ENCODE measurements at regions not wholly inside any gene's neighbourhood (a gene's known extent, or its start where the extent isn't known, plus 50 kb on each side); places are given as distances from the start of the nearest gene placed in this dataset.

GRCh38 chr15:87115795-87116194 is 1036.1 kb downstream of the AGBL1 start:
- H3K4me1 ChIP-seq: no peaks in the 10 kb centered on the region
- H3K4me3 ChIP-seq: no peak overlapping the region
- no peaks in the 10 kb centered on the region for H3K36me3 ChIP-seq
- TF ChIP-seq EP300 (IDR thresholded peaks at IDR 0.05): no peak
- TF ChIP-seq POLR2AphosphoS5 (IDR thresholded peaks at IDR 0.05): no peak
- no peak for TF ChIP-seq POLR2A (IDR thresholded peaks at IDR 0.05)
- TF ChIP-seq CTCF (IDR thresholded peaks at IDR 0.05): no peak
- H3K27me3 ChIP-seq: no peaks in the 10 kb centered on the region
- WGBS: 67% methylated on average over 1 of the region's 1 CpG
- H3K9me3 ChIP-seq: peaks cover 5% of the 10 kb centered on the region
- DNase-seq (ENCODE audit: low spot score in 2 of 2): no peak
- no peak overlapping the region for H3K27ac ChIP-seq

DNA sequence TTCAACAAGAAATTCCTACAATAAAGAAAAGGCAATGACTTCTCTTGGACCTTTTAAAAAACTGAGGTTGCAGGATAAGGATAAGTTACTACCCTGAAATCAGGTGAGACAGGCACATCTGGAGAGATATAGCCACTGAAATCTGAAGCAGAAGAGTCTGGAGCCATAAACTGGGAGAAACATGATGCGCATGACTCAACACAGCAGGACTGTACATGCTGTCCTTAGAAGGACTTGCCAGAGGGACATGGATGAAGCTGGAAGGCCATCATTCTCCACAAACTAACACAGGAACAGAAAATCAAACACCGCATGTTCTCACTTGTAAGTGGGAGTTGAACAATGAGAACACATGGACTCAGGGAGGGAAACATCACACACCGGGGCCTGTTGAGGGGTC is 1020.2 kb downstream of the AGBL1 start:
- TF ChIP-seq EP300 (IDR thresholded peaks at IDR 0.05): no peak
- no peak for TF ChIP-seq POLR2A (IDR thresholded peaks at IDR 0.05)
- TF ChIP-seq POLR2AphosphoS5 (IDR thresholded peaks at IDR 0.05): no peak
- no peak for TF ChIP-seq CTCF (IDR thresholded peaks at IDR 0.05)

DNA sequence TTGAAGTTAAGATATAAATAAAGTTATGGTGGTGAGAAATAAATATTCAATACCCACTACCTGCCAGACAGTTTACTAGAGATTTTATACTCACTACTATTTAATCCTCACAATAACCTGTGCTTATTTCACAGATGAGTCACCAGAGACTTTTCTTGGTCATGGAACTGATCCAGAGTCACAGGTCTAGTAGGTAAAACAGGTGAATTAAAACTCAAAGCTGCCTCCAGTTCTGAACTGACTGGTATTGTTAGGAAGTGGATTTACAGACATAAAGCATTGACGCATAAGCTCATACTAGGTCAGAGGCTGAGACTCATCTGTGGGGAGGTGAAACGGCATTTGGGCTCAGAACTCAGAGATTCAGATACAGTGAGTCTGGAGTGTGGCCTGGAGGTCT is 1009.9 kb downstream of the AGBL1 start:
- Histone ChIP-seq H3K4me3 (no peak overlapping the region), H3K27me3 (no peaks in the 10 kb centered on the region), H3K36me3 (no peaks in the 10 kb centered on the region), H3K27ac (no peak overlapping the region), H3K4me1 (no peaks in the 10 kb centered on the region), H3K9me3 (no peaks in the 10 kb centered on the region)
- 71% methylated on average over 2 of the region's 2 CpGs for WGBS
- TF ChIP-seq POLR2A (IDR thresholded peaks at IDR 0.05) (no peak), POLR2AphosphoS5 (IDR thresholded peaks at IDR 0.05) (no peak), EP300 (IDR thresholded peaks at IDR 0.05) (no peak), CTCF (IDR thresholded peaks at IDR 0.05) (no peak)
- no peak for DNase-seq (ENCODE audit: low spot score in 2 of 2)

More for the DNA sequence above, 1020.2 kb downstream of the AGBL1 start:
- Histone ChIP-seq H3K4me1 (no peaks in the 10 kb centered on the region), H3K27me3 (no peaks in the 10 kb centered on the region), H3K27ac (no peak overlapping the region), H3K36me3 (no peaks in the 10 kb centered on the region), H3K9me3 (peaks cover 12% of the 10 kb centered on the region), H3K4me3 (no peak overlapping the region)
- 75% methylated on average over 3 of the region's 3 CpGs for WGBS
- no peak for DNase-seq (ENCODE audit: low spot score in 2 of 2)

DNA sequence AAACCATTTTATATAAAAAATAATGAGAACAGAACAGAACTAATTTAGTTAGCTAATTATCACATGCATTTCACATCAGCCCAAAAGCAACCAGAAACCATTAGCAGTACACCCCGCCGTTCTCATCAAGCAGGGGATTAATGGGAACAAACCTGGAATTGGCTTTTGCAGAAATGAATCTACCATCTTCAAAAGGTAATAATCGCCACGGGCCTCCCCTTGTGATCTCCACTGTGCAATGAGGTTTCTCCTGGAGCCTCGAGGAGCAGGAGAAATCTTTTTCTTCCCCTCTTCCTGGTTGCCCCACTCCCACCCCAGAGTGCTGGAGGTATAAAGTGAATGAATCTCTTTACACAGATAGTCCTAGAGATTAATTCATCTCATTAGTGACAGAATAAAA is 1003.5 kb downstream of the AGBL1 start:
- no peaks in the 10 kb centered on the region for H3K27me3 ChIP-seq
- no peak for DNase-seq (ENCODE audit: low spot score in 2 of 2)
- no peaks in the 10 kb centered on the region for H3K9me3 ChIP-seq
- no peak for TF ChIP-seq POLR2AphosphoS5 (IDR thresholded peaks at IDR 0.05)
- no peak for TF ChIP-seq EP300 (IDR thresholded peaks at IDR 0.05)
- no peak for TF ChIP-seq POLR2A (IDR thresholded peaks at IDR 0.05)
- TF ChIP-seq CTCF (IDR thresholded peaks at IDR 0.05): no peak
- WGBS: 83% methylated on average over 5 of the region's 5 CpGs
- H3K4me3 ChIP-seq: no peak overlapping the region
- H3K27ac ChIP-seq: no peak overlapping the region
- H3K36me3 ChIP-seq: no peaks in the 10 kb centered on the region
- no peaks in the 10 kb centered on the region for H3K4me1 ChIP-seq

- no peak for DNase-seq (ENCODE audit: low spot score in 2 of 2)
- H3K27me3 ChIP-seq: no peaks in the 10 kb centered on the region
- WGBS: 82% methylated on average over 2 of the region's 2 CpGs
- TF ChIP-seq POLR2A (IDR thresholded peaks at IDR 0.05) (no peak), CTCF (IDR thresholded peaks at IDR 0.05) (no peak), POLR2AphosphoS5 (IDR thresholded peaks at IDR 0.05) (no peak), EP300 (IDR thresholded peaks at IDR 0.05) (no peak)
- no peak overlapping the region for H3K27ac ChIP-seq
- no peaks in the 10 kb centered on the region for H3K36me3 ChIP-seq
- H3K9me3 ChIP-seq: no peaks in the 10 kb centered on the region
- H3K4me1 ChIP-seq: no peaks in the 10 kb centered on the region
- no peak overlapping the region for H3K4me3 ChIP-seq
Observed at GRCh38 chr15:87082581-87082980, 1002.9 kb downstream of the AGBL1 start.

Data from suprapubic skin (tissue), 4 donors.